ENCODE measurements at regions not wholly inside any gene's neighbourhood (a gene's known extent, or its start where the extent isn't known, plus 50 kb on each side); places are given as distances from the start of the nearest gene placed in this dataset.

- TF ChIP-seq HOXB5 (CRISPR knock-in tag; IDR thresholded peaks at IDR 0.05) (no peak), FOSB (CRISPR knock-in tag; IDR thresholded peaks at IDR 0.05) (no peak), ZFP36 (IDR thresholded peaks at IDR 0.05; ENCODE audit: borderline replicate concordance, partially characterized antibody) (no peak)
Observed at GRCh38 chr5:145473042-145473642, 362.0 kb downstream of the PRELID2 start (continued).

- CTCF ChIA-PET: no interaction called here
- 29% methylated on average over 1 of the region's 1 CpG for WGBS (ENCODE audit: missing lambda C conversion rate)
Observed at GRCh38 chr5:145471831-145472612, 363.1 kb downstream of the PRELID2 start.

GRCh38 chr5:145471026-145471425, 364.1 kb downstream of the PRELID2 start:
- DNase-seq (ENCODE audit: low read depth in 1 of 2, low spot score in 1 of 2) (no peak), FAIRE-seq (no peak), ATAC-seq (no peak)
- peaks cover 7% of the 10 kb centered on the region; the same call in 1 of the 3 replicates for H3K4me1 ChIP-seq
- no peak overlapping the region for H3K4me2 ChIP-seq
- H3K4me3 ChIP-seq: no peak overlapping the region
- no peak overlapping the region for H3K27ac ChIP-seq
- no peaks in the 10 kb centered on the region for H3K9me3 ChIP-seq
- ChIA-PET CTCF (interaction anchor here (0.6 kb wide), 1 partner anchor 371 kb away, joined by 3 read pairs; no protein-coding TSS in a partner anchor), POLR2A (no interaction called here)
- TF ChIP-seq HOXA7 (CRISPR knock-in tag; IDR thresholded peaks at IDR 0.05) (no peak), EHMT2 (IDR thresholded peaks at IDR 0.05; ENCODE audit: low read depth) (no peak), HEYL (CRISPR knock-in tag; IDR thresholded peaks at IDR 0.05) (no peak), GATA3 (IDR thresholded peaks at IDR 0.05; ENCODE audit: borderline replicate concordance) (no peak), SMC3 (IDR thresholded peaks at IDR 0.05) (no peak), HES2 (IDR thresholded peaks at IDR 0.05) (no peak), RNF2 (IDR thresholded peaks at IDR 0.05; ENCODE audit: borderline replicate concordance, low read depth) (no peak), FOSB (CRISPR knock-in tag; IDR thresholded peaks at IDR 0.05) (no peak), NR3C1 (IDR thresholded peaks at IDR 0.05) (no peak), ATOH8 (CRISPR knock-in tag; IDR thresholded peaks at IDR 0.05; ENCODE audit: low read depth) (no peak), SREBF2 (IDR thresholded peaks at IDR 0.05) (no peak), POLR2AphosphoS2 (conservative IDR thresholded peaks at IDR 0.05; ENCODE audit: low read length) (no peak), FOXS1 (CRISPR knock-in tag; IDR thresholded peaks at IDR 0.05) (no peak)

More at GRCh38 chr5:145471831-145472612, 363.1 kb downstream of the PRELID2 start:
- H3K4me3 ChIP-seq: no peak overlapping the region
- H3K4me1 ChIP-seq: peaks cover 7% of the 10 kb centered on the region; the same call in 1 of the 3 replicates
- TF ChIP-seq EHF (CRISPR knock-in tag; IDR thresholded peaks at IDR 0.05) (no peak), CBX2 (IDR thresholded peaks at IDR 0.05; ENCODE audit: borderline replicate concordance, low read depth) (no peak), EHMT2 (IDR thresholded peaks at IDR 0.05; ENCODE audit: low read depth) (no peak), GATA3 (IDR thresholded peaks at IDR 0.05; ENCODE audit: borderline replicate concordance) (no peak), NFE2L2 (conservative IDR thresholded peaks at IDR 0.05; ENCODE audit: low read length) (no peak), E2F6 (IDR thresholded peaks at IDR 0.05; ENCODE audit: borderline replicate concordance, low read depth) (no peak), MAZ (IDR thresholded peaks at IDR 0.05; ENCODE audit: borderline replicate concordance, low read depth, low read length) (no peak), FOSL2 (IDR thresholded peaks at IDR 0.05) (no peak), FOSL2 (CRISPR knock-in tag; IDR thresholded peaks at IDR 0.05) (no peak), PHF8 (IDR thresholded peaks at IDR 0.05; ENCODE audit: borderline replicate concordance, low read depth) (no peak), JUN (IDR thresholded peaks at IDR 0.05) (no peak), ZNF302 (CRISPR knock-in tag; IDR thresholded peaks at IDR 0.05) (no peak), USF2 (IDR thresholded peaks at IDR 0.05) (no peak), BHLHE40 (IDR thresholded peaks at IDR 0.05; ENCODE audit: low read depth, low read length) (no peak), CEBPB (IDR thresholded peaks at IDR 0.05) (no peak), CTCF (IDR thresholded peaks at IDR 0.05) (no peak), RARB (CRISPR knock-in tag; IDR thresholded peaks at IDR 0.05) (no peak), CHD2 (IDR thresholded peaks at IDR 0.05; ENCODE audit: low read length, partially characterized antibody) (no peak), FOXS1 (CRISPR knock-in tag; IDR thresholded peaks at IDR 0.05) (no peak)
- DNase-seq (ENCODE audit: low read depth in 1 of 2, low spot score in 1 of 2) (no peak), ATAC-seq (no peak), FAIRE-seq (no peak)
- no peak overlapping the region for H3K4me2 ChIP-seq
- POLR2A ChIA-PET: no interaction called here
- no peaks in the 10 kb centered on the region for H3K9me3 ChIP-seq
- no peak overlapping the region for H3K27ac ChIP-seq

All from A549 (cell line).